ENCODE measurements at regions not wholly inside any gene's neighbourhood (a gene's known extent, or its start where the extent isn't known, plus 50 kb on each side); places are given as distances from the start of the nearest gene placed in this dataset.

GRCh38 chr18:51622702-51623101, 425.2 kb upstream of the MEX3C start:
- TF ChIP-seq CTCF (IDR thresholded peaks at IDR 0.05) (no peak), POLR2A (IDR thresholded peaks at IDR 0.05) (no peak), POLR2AphosphoS5 (IDR thresholded peaks at IDR 0.05; ENCODE audit: insufficient read depth in 1 of 2, low read depth in 1 of 2) (no peak)

Measured in vagina (tissue), 2 donors.